ENCODE measurements at regions not wholly inside any gene's neighbourhood (a gene's known extent, or its start where the extent isn't known, plus 50 kb on each side); places are given as distances from the start of the nearest gene placed in this dataset.
A peak's percentile ranks its signal among the peaks of the same experiment; 100 is the strongest.

DNA sequence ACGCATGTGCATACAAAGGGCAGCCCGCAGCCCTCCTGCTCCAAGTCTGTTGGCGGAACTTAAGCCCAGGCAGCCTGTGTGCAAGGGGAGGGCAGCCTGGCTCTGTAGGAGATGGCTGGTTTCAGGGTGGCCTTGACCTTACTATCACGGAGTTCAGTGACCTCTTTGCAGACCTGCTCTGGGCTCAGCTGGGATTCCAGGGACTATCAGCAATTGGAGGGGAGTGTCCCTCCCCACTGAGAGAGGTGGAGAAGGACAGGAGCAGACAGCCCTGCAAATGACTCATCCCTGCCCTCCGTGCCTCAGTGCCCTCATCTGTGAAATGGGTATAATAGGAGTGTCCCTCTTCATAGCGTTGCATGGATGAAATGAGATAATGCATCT is 66.2 kb upstream of the DLK1 start:
- Histone ChIP-seq H3K9me3 (no peaks in the 10 kb centered on the region), H3K4me3 (no peak overlapping the region), H3K4me1 (peaks cover 3 to 18% (median 13%) of the 10 kb centered on the region in 4 donors), H3K27me3 (peaks cover 9% of the 10 kb centered on the region), H3K36me3 (no peaks in the 10 kb centered on the region), H3K27ac (no peak overlapping the region)
- no peak for DNase-seq
- in situ Hi-C loops (cut with MboI; ENCODE audit: low pct_ligation_motif_present in 1 of 4, low pct_unique_long_range_greater_than_20kb in 1 of 4, low sequenced_read_pairs in 3 of 4) (no loop called here), intact Hi-C loops (cut with DNase I; ENCODE audit: low total_unique reads) (loop anchor here (5.0 kb wide), 1 partner anchor 972 kb away; no protein-coding TSS in a partner anchor)
- TF ChIP-seq POLR2A (IDR thresholded peaks at IDR 0.05) (no peak), EP300 (IDR thresholded peaks at IDR 0.05; ENCODE audit: low read depth) (no peak), POLR2AphosphoS5 (IDR thresholded peaks at IDR 0.05) (no peak)
- TF ChIP-seq, protein P1, sequence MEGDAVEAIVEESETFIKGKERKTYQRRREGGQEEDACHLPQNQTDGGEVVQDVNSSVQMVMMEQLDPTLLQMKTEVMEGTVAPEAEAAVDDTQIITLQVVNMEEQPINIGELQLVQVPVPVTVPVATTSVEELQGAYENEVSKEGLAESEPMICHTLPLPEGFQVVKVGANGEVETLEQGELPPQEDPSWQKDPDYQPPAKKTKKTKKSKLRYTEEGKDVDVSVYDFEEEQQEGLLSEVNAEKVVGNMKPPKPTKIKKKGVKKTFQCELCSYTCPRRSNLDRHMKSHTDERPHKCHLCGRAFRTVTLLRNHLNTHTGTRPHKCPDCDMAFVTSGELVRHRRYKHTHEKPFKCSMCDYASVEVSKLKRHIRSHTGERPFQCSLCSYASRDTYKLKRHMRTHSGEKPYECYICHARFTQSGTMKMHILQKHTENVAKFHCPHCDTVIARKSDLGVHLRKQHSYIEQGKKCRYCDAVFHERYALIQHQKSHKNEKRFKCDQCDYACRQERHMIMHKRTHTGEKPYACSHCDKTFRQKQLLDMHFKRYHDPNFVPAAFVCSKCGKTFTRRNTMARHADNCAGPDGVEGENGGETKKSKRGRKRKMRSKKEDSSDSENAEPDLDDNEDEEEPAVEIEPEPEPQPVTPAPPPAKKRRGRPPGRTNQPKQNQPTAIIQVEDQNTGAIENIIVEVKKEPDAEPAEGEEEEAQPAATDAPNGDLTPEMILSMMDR (IDR thresholded peaks at IDR 0.05): no peak
- WGBS, 2 donors (ENCODE audit: low coverage in 1 of 2): 88 to 100% methylated on average over 1 to 6 of the region's 6 CpGs

DNA sequence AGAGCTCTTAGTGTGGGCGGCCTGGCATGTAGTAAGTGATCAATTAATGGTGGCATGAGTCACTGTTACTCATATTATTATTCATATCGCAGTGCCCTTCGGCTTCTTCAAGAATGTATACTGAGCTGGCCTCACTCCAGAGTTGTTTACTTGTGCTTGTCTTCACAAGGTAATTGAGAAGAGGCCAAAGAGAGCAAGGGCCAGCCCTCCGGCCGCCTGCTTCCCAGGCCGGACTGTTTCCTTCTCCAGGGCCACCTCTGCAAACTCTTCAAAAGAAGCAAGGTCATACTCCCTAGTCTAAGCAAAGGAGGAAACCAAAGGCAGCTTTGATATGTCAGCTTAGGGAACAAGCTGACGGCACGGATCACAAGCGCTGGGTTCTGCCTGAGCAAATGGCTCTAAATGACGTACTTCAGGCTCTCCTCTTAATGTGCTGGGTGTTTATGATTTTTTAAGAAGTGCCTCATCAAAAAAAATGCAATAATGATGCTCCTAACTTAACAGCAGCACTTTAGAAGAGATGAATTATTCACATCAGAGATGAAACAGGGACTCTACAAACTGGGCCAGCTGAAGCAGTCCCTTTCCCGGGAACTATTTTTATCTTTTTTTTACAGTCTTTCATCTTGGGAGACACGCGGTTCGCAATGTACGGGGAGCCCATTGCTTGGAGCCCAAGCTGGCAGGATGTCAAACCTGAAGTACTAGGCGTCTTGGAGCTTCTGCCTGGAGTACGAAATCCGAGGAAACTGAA is 65.6 kb upstream of the DLK1 start:
- H3K4me3 ChIP-seq: no peak overlapping the region
- in situ Hi-C loops (cut with MboI; ENCODE audit: low pct_ligation_motif_present in 1 of 4, low pct_unique_long_range_greater_than_20kb in 1 of 4, low sequenced_read_pairs in 3 of 4) (no loop called here), intact Hi-C loops (cut with DNase I; ENCODE audit: low total_unique reads) (loop anchor here (5.0 kb wide), 1 partner anchor 971 kb away; no protein-coding TSS in a partner anchor)
- peaks cover 3% of the 10 kb centered on the region for H3K27me3 ChIP-seq
- TF ChIP-seq POLR2AphosphoS5 (IDR thresholded peaks at IDR 0.05): peak in 2 of 3 donors; percentile 37 to 46
- TF ChIP-seq, protein P1 (IDR thresholded peaks at IDR 0.05): no peak
- no peak for TF ChIP-seq EP300 (IDR thresholded peaks at IDR 0.05; ENCODE audit: low read depth)
- TF ChIP-seq POLR2A (IDR thresholded peaks at IDR 0.05): no peak
- no peaks in the 10 kb centered on the region for H3K9me3 ChIP-seq
- WGBS, 2 donors (ENCODE audit: low coverage in 1 of 2): 67 to 69% methylated on average over 9 to 18 of the region's 18 CpGs
- H3K36me3 ChIP-seq: no peaks in the 10 kb centered on the region
- H3K4me1 ChIP-seq: peaks cover 3 to 22% (median 18%) of the 10 kb centered on the region in 4 donors
- no peak for DNase-seq
- H3K27ac ChIP-seq: no peak overlapping the region

DNA sequence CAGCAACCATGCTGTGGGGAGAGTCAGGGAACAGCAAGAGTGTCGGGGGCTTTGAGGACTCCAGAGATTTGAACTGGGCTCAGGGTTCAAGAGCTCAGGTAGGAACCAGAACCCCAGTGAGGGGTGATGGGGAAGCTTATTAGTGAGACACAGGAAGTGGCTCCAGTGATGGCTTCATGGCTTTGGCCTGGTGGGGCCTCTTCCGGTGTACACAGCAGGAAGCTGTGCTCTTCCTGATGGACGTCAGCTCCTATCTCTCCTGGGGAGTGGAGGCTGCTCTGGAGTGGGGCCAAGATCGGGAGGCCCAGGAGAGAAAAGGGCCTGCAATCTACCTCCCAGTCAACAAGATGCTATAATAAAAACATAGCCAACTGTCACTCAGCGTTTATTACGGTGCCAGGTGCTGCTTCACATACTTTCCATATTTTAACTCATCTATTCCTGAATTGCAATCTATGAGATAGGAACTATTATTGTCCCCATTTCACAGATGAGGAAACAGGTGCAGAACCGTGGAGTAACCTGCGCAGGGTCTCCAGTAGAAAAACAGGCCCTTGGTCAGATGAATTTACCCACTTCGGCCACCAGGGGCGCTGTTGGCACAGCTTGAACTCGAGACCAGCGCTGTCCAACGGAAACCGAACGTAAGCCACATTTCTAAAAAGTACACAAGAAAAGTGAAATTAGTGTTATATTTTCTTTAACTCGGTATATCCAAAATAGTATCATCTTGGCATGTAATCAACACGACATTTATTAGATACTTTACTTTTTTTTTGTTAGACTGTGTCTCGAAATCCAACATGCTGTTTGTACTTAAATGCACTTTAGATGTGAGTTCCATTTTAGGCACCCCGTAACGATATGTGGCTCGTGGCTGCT is 63.6 kb upstream of the DLK1 start:
- 19 to 24% methylated on average over 5 to 21 of the region's 21 CpGs for WGBS, 2 donors (ENCODE audit: low coverage in 1 of 2)

More for the DNA sequence above, 63.6 kb upstream of the DLK1 start:
- Histone ChIP-seq H3K4me3 (no peak overlapping the region), H3K27me3 (no peaks in the 10 kb centered on the region), H3K9me3 (no peaks in the 10 kb centered on the region), H3K4me1 (peaks cover 3 to 24% (median 20%) of the 10 kb centered on the region in 4 donors), H3K27ac (peak overlapping the region in 2 of 4 donors; percentile 4 to 43), H3K36me3 (no peaks in the 10 kb centered on the region)
- intact Hi-C loops (cut with DNase I; ENCODE audit: low total_unique reads) (loop anchor here (5.0 kb wide), 1 partner anchor 969 kb away; no protein-coding TSS in a partner anchor), in situ Hi-C loops (cut with MboI; ENCODE audit: low pct_ligation_motif_present in 1 of 4, low pct_unique_long_range_greater_than_20kb in 1 of 4, low sequenced_read_pairs in 3 of 4) (no loop called here)
- TF ChIP-seq, protein P1 (IDR thresholded peaks at IDR 0.05): peak; percentile 91 to 97 (median 93)
- TF ChIP-seq POLR2AphosphoS5 (IDR thresholded peaks at IDR 0.05): no peak
- no peak for TF ChIP-seq EP300 (IDR thresholded peaks at IDR 0.05; ENCODE audit: low read depth)
- peak; percentile 75 for DNase-seq

Data from transverse colon (tissue), 4 donors.